NCI-H1105 treated with DMSO at 0.1 percent for 48 hours (cell line): ENCODE measurements at regions not wholly inside any gene's neighbourhood (a gene's known extent, or its start where the extent isn't known, plus 50 kb on each side); places are given as distances from the start of the nearest gene placed in this dataset.

Source experiments
- DNase-seq: peaks from one replicate; lab custom pipeline; 2025; lab: John Stamatoyannopoulos, UW

GRCh38 chr6:145159921-145160320 lies 575.4 kb downstream of the EPM2A start:
- no peak for DNase-seq

GRCh38 chr6:145161501-145161900 lies 573.8 kb downstream of the EPM2A start:
- no peak for DNase-seq

- no peak for DNase-seq
These were observed 565.5 kb downstream of the EPM2A start for GRCh38 chr6:145169726-145170224.

- no peak for DNase-seq
These were observed 559.9 kb downstream of the EPM2A start for GRCh38 chr6:145175470-145175869.

GRCh38 chr6:145178391-145178790 lies 556.9 kb downstream of the EPM2A start:
- DNase-seq: no peak

- DNase-seq: no peak
These were observed 547.7 kb downstream of the EPM2A start for GRCh38 chr6:145187491-145188206.

- peak; percentile 54 for DNase-seq
These were observed 545.5 kb downstream of the EPM2A start for GRCh38 chr6:145189836-145190235.

- no peak for DNase-seq
These were observed 540.9 kb downstream of the EPM2A start for GRCh38 chr6:145194389-145194788.

GRCh38 chr6:145199961-145200360 lies 535.4 kb downstream of the EPM2A start:
- DNase-seq: peak; percentile 24

GRCh38 chr6:145204301-145204700 lies 531.0 kb downstream of the EPM2A start:
- DNase-seq: no peak

- DNase-seq: no peak
These were observed 528.9 kb downstream of the EPM2A start for GRCh38 chr6:145206247-145206907.

- DNase-seq: no peak
These were observed 526.8 kb downstream of the EPM2A start for GRCh38 chr6:145208474-145208873.

GRCh38 chr6:145209272-145209671 lies 526.0 kb downstream of the EPM2A start:
- DNase-seq: no peak

- no peak for DNase-seq
These were observed 522.5 kb downstream of the EPM2A start for GRCh38 chr6:145212813-145213212.

GRCh38 chr6:145213614-145214013 lies 521.7 kb downstream of the EPM2A start:
- DNase-seq: no peak

- peak; percentile 59 for DNase-seq
These were observed 520.8 kb downstream of the EPM2A start for GRCh38 chr6:145214570-145214969.

GRCh38 chr6:145224450-145224849 lies 510.9 kb downstream of the EPM2A start:
- DNase-seq: no peak

- no peak for DNase-seq
These were observed 509.8 kb downstream of the EPM2A start for GRCh38 chr6:145225500-145225899.

- DNase-seq: no peak
These were observed 507.7 kb downstream of the EPM2A start for GRCh38 chr6:145227593-145227992.

GRCh38 chr6:145228962-145229582 lies 506.2 kb downstream of the EPM2A start:
- no peak for DNase-seq

- DNase-seq: no peak
These were observed 501.4 kb downstream of the EPM2A start for GRCh38 chr6:145233955-145234354.

- no peak for DNase-seq
These were observed 500.1 kb downstream of the EPM2A start for GRCh38 chr6:145235207-145235606.

- no peak for DNase-seq
These were observed 496.5 kb downstream of the EPM2A start for GRCh38 chr6:145238787-145239186.
